HFFc6 (cell line): ENCODE measurements at regions not wholly inside any gene's neighbourhood (a gene's known extent, or its start where the extent isn't known, plus 50 kb on each side); places are given as distances from the start of the nearest gene placed in this dataset.

ENCODE experiments used
- DNase-seq: peaks from one replicate; pipeline ENCODE4 v3.0.0-alpha.2; 2018
- H3K27ac Mint-ChIP-seq: 2 replicates; pipeline ENCODE4 v1.8.0; 2020; ENCODE audit warnings: mild to moderate bottlenecking, mixed read lengths
- H3K27me3 Mint-ChIP-seq: 2 replicates; pipeline ENCODE4 v1.8.0; 2021; ENCODE audit warnings: mild to moderate bottlenecking, moderate library complexity, mixed read lengths; ENCODE audit not compliant: insufficient read depth
- H3K36me3 Mint-ChIP-seq: 2 replicates; pipeline ENCODE4 v1.8.0; 2021; ENCODE audit warnings: low read depth, mixed read lengths
- H3K4me1 Mint-ChIP-seq: 2 replicates; pipeline ENCODE4 v1.8.0; 2020; ENCODE audit warnings: low read depth, mixed read lengths
- H3K4me3 Mint-ChIP-seq: 2 replicates; pipeline ENCODE4 v1.8.0; 2020; ENCODE audit warnings: mild to moderate bottlenecking, moderate library complexity, mixed read lengths
- H3K9me3 Mint-ChIP-seq: 2 replicates; pipeline ENCODE4 v1.8.0; 2020; ENCODE audit warnings: mild to moderate bottlenecking, mixed read lengths
- CTCF ChIP-seq: fragments of 200-600 bp; sonication (generic); IDR thresholded peaks from 2 replicates; pipeline ENCODE4 v1.5.0; 2021; ENCODE audit warnings: antibody characterized with exemption, mild to moderate bottlenecking

GRCh38 chr12:65668981-65669695 lies 155.1 kb upstream of the HMGA2 start:
- Mint-ChIP-seq H3K36me3 (peaks cover 21% of the 10 kb centered on the region), H3K4me1 (peaks cover 90% of the 10 kb centered on the region), H3K9me3 (peaks cover 12% of the 10 kb centered on the region), H3K4me3 (peak overlapping the region; percentile 9; the same call in 1 of the 2 replicates), H3K27me3 (no peaks in the 10 kb centered on the region; the same call in 1 of the 2 replicates), H3K27ac (peak overlapping the region; percentile 86)
- peak; percentile 51 for DNase-seq
- TF ChIP-seq CTCF = peak; percentile 31; the same call in 1 of the 2 replicates

GRCh38 chr12:65670775-65671174 lies 153.5 kb upstream of the HMGA2 start:
- TF ChIP-seq CTCF = no peak
- no peaks in the 10 kb centered on the region for H3K9me3 Mint-ChIP-seq
- 0 out of 2 replicates have a peak, but pooled peaks cover 5% of the 10 kb centered on the region for H3K36me3 Mint-ChIP-seq
- H3K4me3 Mint-ChIP-seq = peak overlapping the region; percentile 2; the same call in 1 of the 2 replicates
- peak; percentile 68 for DNase-seq
- no peaks in the 10 kb centered on the region; the same call in 1 of the 2 replicates for H3K27me3 Mint-ChIP-seq
- peak overlapping the region; percentile 82 for H3K27ac Mint-ChIP-seq
- H3K4me1 Mint-ChIP-seq = peaks cover 92% of the 10 kb centered on the region

- no peaks in the 10 kb centered on the region for H3K9me3 Mint-ChIP-seq
- DNase-seq = no peak
- H3K27ac Mint-ChIP-seq = peak overlapping the region; percentile 71
- H3K36me3 Mint-ChIP-seq = no peaks in the 10 kb centered on the region
- H3K27me3 Mint-ChIP-seq = no peaks in the 10 kb centered on the region; the same call in 1 of the 2 replicates
- H3K4me1 Mint-ChIP-seq = peaks cover 89% of the 10 kb centered on the region
- no peak for TF ChIP-seq CTCF
- H3K4me3 Mint-ChIP-seq = no peak overlapping the region
Measured at GRCh38 chr12:65672441-65672840, 151.8 kb upstream of the HMGA2 start.

GRCh38 chr12:65673156-65673690 lies 151.1 kb upstream of the HMGA2 start:
- peaks cover 7% of the 10 kb centered on the region for H3K36me3 Mint-ChIP-seq
- H3K4me3 Mint-ChIP-seq = no peak overlapping the region
- peaks cover 81% of the 10 kb centered on the region for H3K4me1 Mint-ChIP-seq
- no peaks in the 10 kb centered on the region; the same call in 1 of the 2 replicates for H3K27me3 Mint-ChIP-seq
- H3K9me3 Mint-ChIP-seq = peaks cover 6% of the 10 kb centered on the region
- TF ChIP-seq CTCF = no peak
- peak overlapping the region; percentile 71 for H3K27ac Mint-ChIP-seq
- DNase-seq = no peak

GRCh38 chr12:65673732-65674131 lies 150.6 kb upstream of the HMGA2 start:
- peaks cover 76% of the 10 kb centered on the region for H3K4me1 Mint-ChIP-seq
- no peaks in the 10 kb centered on the region; the same call in 1 of the 2 replicates for H3K27me3 Mint-ChIP-seq
- H3K4me3 Mint-ChIP-seq = no peak overlapping the region
- H3K9me3 Mint-ChIP-seq = peaks cover 9% of the 10 kb centered on the region
- peak; percentile 22 for DNase-seq
- H3K27ac Mint-ChIP-seq = no peak overlapping the region
- H3K36me3 Mint-ChIP-seq = peaks cover 11% of the 10 kb centered on the region
- peak; percentile 71 for TF ChIP-seq CTCF
